GM12873 (cell line): ENCODE measurements at regions not wholly inside any gene's neighbourhood (a gene's known extent, or its start where the extent isn't known, plus 50 kb on each side); places are given as distances from the start of the nearest gene placed in this dataset.

ENCODE experiments used
- TF ChIP-seq, protein P1 (sequence below): IDR thresholded peaks from 2 replicates; pipeline ENCODE4 v1.5.1; 2012; ENCODE audit warnings: low read depth, mild to moderate bottlenecking, moderate library complexity, low read length, control low read depth; ENCODE audit not compliant: insufficient read depth; ENCODE audit errors: missing control alignments

GRCh38 chr6:118709859-118710350, 58.5 kb upstream of the CEP85L start:
- TF ChIP-seq, protein P1, sequence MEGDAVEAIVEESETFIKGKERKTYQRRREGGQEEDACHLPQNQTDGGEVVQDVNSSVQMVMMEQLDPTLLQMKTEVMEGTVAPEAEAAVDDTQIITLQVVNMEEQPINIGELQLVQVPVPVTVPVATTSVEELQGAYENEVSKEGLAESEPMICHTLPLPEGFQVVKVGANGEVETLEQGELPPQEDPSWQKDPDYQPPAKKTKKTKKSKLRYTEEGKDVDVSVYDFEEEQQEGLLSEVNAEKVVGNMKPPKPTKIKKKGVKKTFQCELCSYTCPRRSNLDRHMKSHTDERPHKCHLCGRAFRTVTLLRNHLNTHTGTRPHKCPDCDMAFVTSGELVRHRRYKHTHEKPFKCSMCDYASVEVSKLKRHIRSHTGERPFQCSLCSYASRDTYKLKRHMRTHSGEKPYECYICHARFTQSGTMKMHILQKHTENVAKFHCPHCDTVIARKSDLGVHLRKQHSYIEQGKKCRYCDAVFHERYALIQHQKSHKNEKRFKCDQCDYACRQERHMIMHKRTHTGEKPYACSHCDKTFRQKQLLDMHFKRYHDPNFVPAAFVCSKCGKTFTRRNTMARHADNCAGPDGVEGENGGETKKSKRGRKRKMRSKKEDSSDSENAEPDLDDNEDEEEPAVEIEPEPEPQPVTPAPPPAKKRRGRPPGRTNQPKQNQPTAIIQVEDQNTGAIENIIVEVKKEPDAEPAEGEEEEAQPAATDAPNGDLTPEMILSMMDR: no peak

- TF ChIP-seq, protein P1: no peak
These were observed 57.4 kb upstream of the CEP85L start for GRCh38 chr6:118708744-118709143.

DNA sequence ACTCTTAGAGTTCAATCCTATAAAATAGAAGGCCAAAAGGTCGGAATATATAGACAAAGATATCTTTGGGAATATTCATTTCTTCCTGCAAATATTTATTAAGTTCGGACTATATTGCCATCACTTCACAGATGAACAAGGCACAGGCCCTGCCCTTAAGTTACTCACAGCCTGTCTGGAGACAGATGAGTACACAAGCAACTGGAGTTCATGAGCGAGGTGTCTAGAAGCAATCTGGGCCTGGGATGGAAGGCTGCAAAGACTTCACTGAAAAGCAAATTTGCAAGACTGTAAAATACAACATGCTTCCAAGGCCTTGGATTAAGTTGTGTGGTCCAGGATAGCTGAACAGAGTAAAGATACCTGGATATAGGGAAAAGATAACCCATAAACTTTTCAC, 56.7 kb upstream of the CEP85L start:
- TF ChIP-seq, protein P1: no peak

- TF ChIP-seq, protein P1: no peak
These were observed 55.3 kb upstream of the CEP85L start for GRCh38 chr6:118706702-118707101.

DNA sequence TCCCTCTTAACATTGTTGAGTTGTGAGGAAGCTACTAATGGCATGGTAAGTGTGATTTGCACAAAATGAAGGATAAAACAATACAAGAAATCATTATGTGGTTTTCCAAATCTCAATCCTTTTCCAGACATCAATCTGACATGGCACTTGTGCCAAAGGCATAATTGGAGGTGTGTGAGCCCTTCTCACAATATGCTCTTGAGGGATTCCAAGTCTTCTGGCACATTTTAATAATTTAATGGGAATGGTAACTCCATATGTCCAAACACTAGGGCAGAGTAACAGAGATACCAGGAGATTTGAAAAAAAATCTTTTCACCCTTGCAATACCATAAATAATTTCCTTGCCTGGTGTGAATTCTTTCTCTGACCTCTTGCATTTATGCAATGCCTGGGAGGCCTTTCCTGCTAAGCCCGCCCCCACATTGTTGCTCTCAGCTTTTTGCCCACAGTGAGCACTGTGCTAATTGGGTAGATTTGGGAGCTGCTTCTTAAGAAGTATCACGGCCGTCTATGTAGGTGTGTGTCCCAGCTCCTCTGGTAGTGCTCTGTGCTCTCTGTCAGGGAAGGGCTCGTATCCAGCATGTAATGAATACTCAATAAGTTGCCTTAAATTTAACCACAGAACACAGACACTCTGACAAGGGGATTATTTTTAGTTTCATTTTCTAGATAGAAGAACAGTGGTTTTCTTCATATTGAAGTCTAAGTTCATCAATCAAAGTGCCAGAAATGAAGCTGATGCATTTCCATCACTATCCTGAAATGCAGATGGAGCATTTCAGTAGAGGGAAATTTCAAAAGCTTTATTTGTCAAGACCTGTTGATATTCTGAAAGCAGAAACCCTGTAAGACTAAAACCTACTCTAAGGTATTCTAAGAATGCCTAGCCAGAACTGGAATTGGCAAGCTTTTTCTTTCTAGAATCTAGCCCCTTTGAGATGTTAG, 54.4 kb upstream of the CEP85L start:
- TF ChIP-seq, protein P1: no peak

DNA sequence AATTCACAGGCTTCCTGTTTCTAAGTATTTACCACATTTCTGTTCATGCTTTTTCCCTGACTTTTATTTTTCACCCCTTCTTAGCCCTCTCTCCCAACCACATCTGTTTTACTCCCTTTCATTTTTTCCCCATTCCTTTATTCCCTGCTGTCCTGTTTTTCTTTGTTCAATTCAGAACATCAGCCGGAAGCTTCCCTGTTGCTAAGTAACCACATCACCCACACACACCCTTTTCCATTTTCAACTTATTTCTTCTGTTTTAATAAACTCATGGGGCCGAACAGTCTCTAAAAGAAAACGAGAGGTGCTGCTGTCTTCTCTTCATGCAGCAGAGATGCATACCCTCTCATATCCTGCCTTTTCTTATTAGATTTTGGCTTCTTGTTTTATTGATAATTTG, 53.5 kb upstream of the CEP85L start:
- TF ChIP-seq, protein P1: no peak
